CD4-positive, alpha-beta T cell treated with Interleukin-4 for 1 hour (primary cell): ENCODE measurements at regions not wholly inside any gene's neighbourhood (a gene's known extent, or its start where the extent isn't known, plus 50 kb on each side); places are given as distances from the start of the nearest gene placed in this dataset.
"Not testable (repeated sequence)": the region's sequence is repeated elsewhere in the genome, so short reads cannot be mapped to it uniquely, and the experiment has no call there.

Source experiments
- DNase-seq, 2 donors: peaks; one replicate each; pipeline ENCODE4 v3.0.0-alpha.2; 2020 to 2022

DNA sequence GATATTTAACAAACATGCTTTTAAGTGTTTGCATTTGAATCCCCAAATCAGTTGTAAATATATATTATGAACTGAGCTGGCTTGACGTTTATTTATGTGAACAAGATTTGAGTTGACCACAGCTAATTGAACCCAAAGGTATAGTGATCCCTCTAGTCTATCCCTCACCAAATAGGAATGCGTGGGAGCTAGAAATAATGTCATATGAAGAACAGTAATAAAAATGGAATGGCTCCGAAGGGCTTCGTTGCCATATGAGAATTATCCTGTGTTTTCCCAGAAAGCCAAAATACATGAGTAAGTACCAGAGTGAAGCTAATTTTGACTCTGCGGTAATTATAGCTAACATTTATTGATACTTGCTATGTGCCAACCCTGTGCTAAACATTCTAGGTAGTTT, 142.7 kb downstream of the ADCYAP1 start:
- no peak for DNase-seq

DNA sequence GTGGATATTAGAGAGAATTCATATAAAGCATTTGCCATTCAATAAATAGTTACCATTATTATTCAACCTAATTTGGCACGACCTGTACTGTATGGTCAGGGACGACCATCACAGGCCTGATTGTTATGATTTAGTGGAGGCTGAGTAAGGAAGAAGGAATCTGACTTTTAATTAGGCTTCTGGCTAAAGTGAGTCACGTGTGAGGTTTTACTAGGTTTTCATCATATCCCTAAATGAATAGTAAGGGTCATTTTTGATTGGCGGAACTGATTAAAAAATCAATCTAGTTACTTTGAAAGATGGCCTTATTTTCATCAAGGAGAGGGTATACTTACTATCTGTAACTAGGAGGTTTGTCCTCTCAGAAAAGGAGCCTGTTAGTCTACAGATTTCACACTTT, 143.4 kb downstream of the ADCYAP1 start:
- DNase-seq, result no peak

GRCh38 chr18:1049173-1049572, 144.5 kb downstream of the ADCYAP1 start:
- DNase-seq, result no peak

DNA sequence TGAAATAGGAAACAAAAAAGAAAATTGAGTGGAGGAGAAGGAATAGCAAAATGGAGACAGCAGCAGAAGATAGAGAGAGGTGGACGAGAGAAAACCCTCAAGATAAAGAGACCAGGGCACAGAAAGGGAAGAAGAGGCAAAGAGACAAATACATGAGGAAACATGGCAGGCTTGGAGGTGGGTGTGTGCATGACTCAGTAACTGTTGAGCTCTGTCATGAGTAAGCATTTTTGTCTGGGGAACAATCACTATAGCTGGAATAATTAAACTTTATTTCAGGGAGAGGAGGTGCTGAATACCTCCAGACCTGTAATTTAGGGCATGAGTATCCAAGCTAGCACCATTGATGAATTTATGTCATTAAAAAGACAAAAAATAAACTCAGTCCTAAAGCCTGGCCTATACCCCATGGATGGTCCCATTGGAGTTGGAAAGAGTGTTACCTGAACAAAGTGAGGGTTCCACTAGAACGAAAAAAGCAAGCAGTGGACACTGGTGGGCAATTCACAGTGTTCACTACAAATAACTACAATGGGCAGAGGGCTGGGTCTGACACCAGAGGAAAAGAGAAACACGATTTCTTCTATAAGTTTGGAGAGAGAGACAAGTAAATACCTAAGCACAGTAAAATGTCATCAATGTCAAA, 145.5 kb downstream of the ADCYAP1 start:
- DNase-seq, result no peak

GRCh38 chr18:1052301-1052700, 147.6 kb downstream of the ADCYAP1 start:
- DNase-seq, result no peak

- DNase-seq, result no peak
These were observed 149.0 kb downstream of the ADCYAP1 start for GRCh38 chr18:1053331-1054315.

DNA sequence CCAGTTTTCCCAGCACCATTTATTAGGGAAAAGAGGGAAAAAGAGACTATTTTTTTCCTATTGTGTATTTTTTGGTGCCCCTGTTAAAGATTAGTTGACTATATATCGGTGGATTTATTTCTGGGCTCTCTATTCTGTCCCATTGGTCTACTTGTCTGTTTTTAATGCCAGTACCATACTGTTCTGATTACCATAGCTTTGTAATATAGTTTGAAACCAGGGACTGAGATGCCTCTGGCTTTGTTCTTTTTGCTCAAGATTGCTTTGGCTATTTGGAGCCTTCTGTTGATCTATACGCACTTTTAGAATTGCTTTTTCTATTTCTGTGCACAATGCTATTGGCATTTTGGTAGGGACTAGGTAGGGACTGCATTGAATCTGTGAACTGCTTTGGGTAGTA, 151.7 kb downstream of the ADCYAP1 start:
- DNase-seq, result no peak

- no peak for DNase-seq
These were observed 152.7 kb downstream of the ADCYAP1 start for GRCh38 chr18:1057367-1057766.

- DNase-seq, result no peak
These were observed 157.9 kb downstream of the ADCYAP1 start for GRCh38 chr18:1062588-1062987.

DNA sequence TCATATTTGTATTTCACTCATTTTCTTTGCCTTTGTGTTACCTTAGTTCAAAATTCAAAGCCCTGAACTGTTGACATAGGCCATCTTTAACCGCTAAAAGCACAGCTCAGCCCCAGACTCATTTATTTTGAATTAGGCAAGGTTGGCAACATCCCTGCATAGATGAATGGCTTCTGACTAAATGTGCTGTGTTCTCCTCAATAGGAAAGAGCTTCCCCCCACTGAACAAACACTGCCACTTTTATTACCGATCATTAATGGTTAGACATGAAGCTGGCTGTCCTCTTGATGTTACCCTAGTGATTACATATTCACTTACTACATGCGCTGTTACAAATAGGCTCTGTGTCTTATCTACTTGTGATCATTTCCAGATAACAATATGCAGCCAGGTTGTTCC, 170.7 kb downstream of the ADCYAP1 start:
- DNase-seq, result no peak

DNA sequence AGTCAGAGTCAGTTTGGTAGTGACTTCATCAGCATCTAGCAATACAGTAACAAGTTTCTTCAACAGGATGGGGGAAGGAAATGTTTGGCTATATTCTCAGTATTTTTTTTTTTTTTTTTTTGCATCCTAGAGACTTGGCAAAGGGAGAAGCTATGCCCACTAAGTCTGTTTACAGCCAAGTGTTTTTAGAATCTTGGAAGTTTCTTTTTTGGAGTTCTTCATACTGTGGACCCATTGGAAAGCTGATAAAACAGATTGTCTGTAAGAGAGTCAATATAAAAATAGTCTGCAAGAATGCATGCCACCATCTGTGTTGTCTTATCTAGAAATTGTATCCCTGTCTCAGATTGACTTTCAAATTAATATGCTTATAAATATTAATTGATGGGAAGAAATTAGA, 171.2 kb downstream of the ADCYAP1 start:
- no peak for DNase-seq

GRCh38 chr18:1078301-1078700, 173.6 kb downstream of the ADCYAP1 start:
- no peak for DNase-seq

- not testable (repeated sequence) for DNase-seq
These were observed 179.0 kb downstream of the ADCYAP1 start for GRCh38 chr18:1083675-1084074.

DNA sequence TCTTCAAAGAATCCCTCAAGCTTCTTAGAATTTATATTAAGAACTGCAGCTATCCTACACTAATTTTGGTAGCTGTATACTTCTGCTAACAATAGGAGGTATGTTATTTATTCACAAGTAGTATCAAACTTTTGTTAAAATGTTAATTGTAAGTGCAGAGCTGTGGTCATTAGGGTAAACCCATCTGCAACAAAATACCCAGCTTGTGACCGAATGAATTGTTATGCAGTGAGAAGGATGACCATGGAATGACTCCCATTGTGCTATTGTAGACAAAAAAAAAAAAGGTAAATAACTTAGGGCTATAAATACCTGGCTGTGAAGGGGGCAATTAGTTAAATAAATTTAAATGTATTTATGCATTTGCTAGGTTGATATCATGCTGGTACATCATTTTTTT, 186.1 kb downstream of the ADCYAP1 start:
- no peak for DNase-seq

GRCh38 chr18:1092228-1092627, 187.6 kb downstream of the ADCYAP1 start:
- DNase-seq, result no peak

- DNase-seq, result no peak
These were observed 189.7 kb downstream of the ADCYAP1 start for GRCh38 chr18:1094409-1094808.

GRCh38 chr18:1097991-1098735, 193.5 kb downstream of the ADCYAP1 start:
- DNase-seq, result not testable (repeated sequence)

GRCh38 chr18:1102848-1103247, 198.2 kb downstream of the ADCYAP1 start:
- no peak for DNase-seq

- DNase-seq, result no peak
These were observed 198.9 kb downstream of the ADCYAP1 start for GRCh38 chr18:1103537-1103936.

- DNase-seq, result no peak
These were observed 199.7 kb downstream of the ADCYAP1 start for GRCh38 chr18:1104181-1104881.

GRCh38 chr18:1124495-1124894, 219.8 kb downstream of the ADCYAP1 start:
- DNase-seq, result no peak

DNA sequence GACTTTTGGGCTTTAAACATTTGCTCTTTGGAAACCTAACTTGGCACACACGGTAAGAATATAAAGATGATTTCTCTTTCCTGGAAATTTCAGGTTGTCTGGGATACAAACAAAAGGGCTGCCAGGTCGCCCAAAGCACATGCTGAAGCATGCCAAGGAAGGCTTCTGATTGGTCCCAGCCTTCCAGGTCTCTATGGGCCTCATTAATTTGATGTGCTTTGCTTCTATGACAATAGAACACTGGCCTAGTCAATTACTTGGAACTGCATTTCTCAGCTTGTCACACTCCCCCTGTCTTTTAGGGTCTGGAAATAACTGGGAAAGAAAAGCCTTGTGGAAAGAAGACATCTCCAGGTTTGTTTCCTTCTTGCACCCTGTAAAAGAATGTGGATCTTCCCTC, 228.9 kb downstream of the ADCYAP1 start:
- DNase-seq, result no peak

DNA sequence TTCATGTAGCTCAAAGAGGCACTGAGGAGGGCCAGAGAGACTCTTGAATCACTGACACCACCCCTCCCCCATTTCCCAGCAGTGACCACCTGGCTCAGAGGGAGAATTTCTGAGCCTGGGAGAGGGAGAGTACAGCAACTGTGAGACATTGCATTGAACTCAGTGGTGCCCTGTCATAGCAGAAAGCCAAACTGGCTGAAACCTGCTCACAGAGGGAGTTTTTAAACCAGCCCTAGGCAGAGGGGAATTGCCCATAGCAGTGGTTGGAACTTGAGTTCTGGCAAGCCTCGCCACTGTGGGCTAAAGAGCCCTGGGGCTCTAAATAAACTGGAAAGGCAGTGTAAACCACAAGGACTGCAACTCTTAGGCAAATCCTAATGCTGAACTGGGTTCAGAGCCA, 243.1 kb downstream of the ADCYAP1 start:
- no peak for DNase-seq
